Trophoblast cell (in vitro differentiated cells and primary cell): ENCODE measurements at regions not wholly inside any gene's neighbourhood (a gene's known extent, or its start where the extent isn't known, plus 50 kb on each side); places are given as distances from the start of the nearest gene placed in this dataset.

Experiments used
- DNase-seq, 2 donors: peaks; one replicate each; pipeline ENCODE4 v3.0.0-alpha.2; 2016
- H2AFZ ChIP-seq: 2 replicates; pipeline ENCODE4 v1.6.1; 2013; ENCODE audit warnings: low read length, moderate library complexity, mild to moderate bottlenecking; ENCODE audit not compliant: insufficient read depth, poor library complexity
- H2AK5ac ChIP-seq: 2 replicates; pipeline ENCODE4 v1.6.1; 2013; ENCODE audit warnings: mild to moderate bottlenecking, low read length
- H2BK120ac ChIP-seq: 2 replicates; pipeline ENCODE4 v1.6.1; 2013; ENCODE audit warnings: low read length, mild to moderate bottlenecking, moderate library complexity; ENCODE audit not compliant: insufficient read depth, poor library complexity
- H2BK12ac ChIP-seq: 2 replicates; pipeline ENCODE4 v1.6.1; 2013; ENCODE audit warnings: mild to moderate bottlenecking, low read length, moderate library complexity
- H2BK5ac ChIP-seq: 2 replicates; pipeline ENCODE4 v1.6.1; 2013; ENCODE audit warnings: low read length, low read depth, moderate library complexity, mild to moderate bottlenecking; ENCODE audit not compliant: poor library complexity
- H3K14ac ChIP-seq: 2 replicates; pipeline ENCODE4 v1.6.1; 2013; ENCODE audit warnings: mild to moderate bottlenecking, low read length
- H3K18ac ChIP-seq: 2 replicates; pipeline ENCODE4 v1.6.1; 2013; ENCODE audit warnings: mild to moderate bottlenecking, low read length
- H3K23ac ChIP-seq: 2 replicates; pipeline ENCODE4 v1.6.1; 2013; ENCODE audit warnings: low read length
- H3K27ac ChIP-seq: 2 replicates; pipeline ENCODE4 v1.5.1; 2013; ENCODE audit warnings: low read depth, mild to moderate bottlenecking, inconsistent platforms, low read length, moderate library complexity
- H3K27me3 ChIP-seq: 2 replicates; pipeline ENCODE4 v1.6.1; 2013; ENCODE audit warnings: inconsistent platforms, mild to moderate bottlenecking, low read length, moderate library complexity; ENCODE audit not compliant: insufficient read depth
- H3K36me3 ChIP-seq, 2 experiments: 1 replicate in 1 of 2; 2 replicates in 1 of 2; pipeline ENCODE4 v1.6.1; 2013; ENCODE audit warnings: low read length in 2 of 2, mild to moderate bottlenecking in 2 of 2, moderate library complexity in 1 of 2; ENCODE audit not compliant: insufficient read depth in 2 of 2, control insufficient read depth in 1 of 2
- H3K4ac ChIP-seq: 2 replicates; pipeline ENCODE4 v1.6.1; 2013; ENCODE audit warnings: low read depth, mild to moderate bottlenecking, low read length, moderate library complexity
- H3K4me1 ChIP-seq, 2 experiments: 1 replicate in 1 of 2; 2 replicates in 1 of 2; pipeline ENCODE4 v1.6.1; 2013; ENCODE audit warnings: low read length in 2 of 2, mild to moderate bottlenecking in 2 of 2, moderate library complexity in 1 of 2; ENCODE audit not compliant: insufficient read depth in 2 of 2, control insufficient read depth in 1 of 2
- H3K4me2 ChIP-seq: 2 replicates; pipeline ENCODE4 v1.6.1; 2013; ENCODE audit warnings: inconsistent platforms, mild to moderate bottlenecking, low read length, moderate library complexity
- H3K4me3 ChIP-seq: 2 replicates; pipeline ENCODE4 v1.5.1; 2013; ENCODE audit warnings: mild to moderate bottlenecking, low read depth, low read length, inconsistent platforms
- H3K79me1 ChIP-seq: one replicate; pipeline ENCODE4 v1.6.1; 2013; ENCODE audit warnings: low read length
- H3K79me2 ChIP-seq: 2 replicates; pipeline ENCODE4 v1.6.1; 2013; ENCODE audit warnings: low read length, mild to moderate bottlenecking; ENCODE audit not compliant: control insufficient read depth, insufficient read depth, poor library complexity
- H3K9ac ChIP-seq: 2 replicates; pipeline ENCODE4 v1.6.1; 2013; ENCODE audit warnings: mild to moderate bottlenecking, low read length
- H3K9me3 ChIP-seq: 2 replicates; pipeline ENCODE4 v1.6.1; 2013; ENCODE audit warnings: low read depth, mild to moderate bottlenecking, control low read depth, inconsistent platforms, low read length; ENCODE audit not compliant: insufficient read depth
- H4K12ac ChIP-seq: 2 replicates; pipeline ENCODE4 v1.6.1; 2013; ENCODE audit warnings: low read depth, mild to moderate bottlenecking, low read length, moderate library complexity
- H4K8ac ChIP-seq: 2 replicates; pipeline ENCODE4 v1.6.1; 2013; ENCODE audit warnings: low read depth, mild to moderate bottlenecking, low read length, moderate library complexity
- H4K91ac ChIP-seq: one replicate; pipeline ENCODE4 v1.6.1; 2013; ENCODE audit warnings: low read depth, mild to moderate bottlenecking, low read length, moderate library complexity
- WGBS: extraction: QIAGEN DNeasy Blood & Tissue Kit; methylation state at CpG from one replicate; pipeline ENCODE4 v1.1.7; 2013; ENCODE audit warnings: missing lambda C conversion rate; ENCODE audit not compliant: insufficient read length, insufficient coverage; ENCODE audit errors: extremely low coverage; 5-methylcytosine and 5-hydroxymethylcytosine counted together

DNA sequence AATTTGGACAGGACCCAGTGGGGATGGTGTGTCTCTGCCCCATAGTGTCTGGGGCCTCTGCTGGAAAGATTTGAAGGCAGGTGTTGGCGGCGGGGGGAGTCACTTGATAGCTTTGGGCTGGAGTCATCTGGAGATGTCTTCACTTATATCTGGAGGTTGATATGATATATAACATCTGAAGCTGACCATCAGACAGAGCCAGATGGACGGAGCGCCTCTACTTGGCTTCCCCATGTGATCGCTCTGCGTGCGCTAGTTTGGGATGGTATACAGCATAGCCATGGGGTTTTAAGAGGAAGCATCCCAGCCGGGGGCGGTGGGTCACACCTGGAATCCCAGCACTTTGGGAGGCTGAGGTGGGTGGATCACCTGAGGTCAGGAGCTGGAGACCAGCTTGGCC is 130.7 kb upstream of the NLRP1 start:
- Histone ChIP-seq H3K27ac (no peak overlapping the region), H3K14ac (no peak overlapping the region), H3K4ac (no peak overlapping the region), H3K27me3 (no peaks in the 10 kb centered on the region), H2AK5ac (no peak overlapping the region), H2BK120ac (no peak overlapping the region), H3K4me2 (no peak overlapping the region), H3K23ac (no peak overlapping the region), H3K18ac (no peak overlapping the region), H2BK12ac (no peak overlapping the region), H2AFZ (no peak overlapping the region), H4K91ac (no peak overlapping the region), H3K79me2 (no peaks in the 10 kb centered on the region), H4K8ac (no peak overlapping the region), H3K9ac (no peak overlapping the region), H3K4me3 (no peak overlapping the region), H3K4me1 (no peaks in the 10 kb centered on the region), H3K9me3 (no peaks in the 10 kb centered on the region), H3K36me3 (no peaks in the 10 kb centered on the region), H4K12ac (no peak overlapping the region), H3K79me1 (no peaks in the 10 kb centered on the region), H2BK5ac (no peak overlapping the region)
- peak in 1 of 2 donors; percentile 4 for DNase-seq
- WGBS: no CpG with 5 or more reads among the region's 9 CpGs

DNA sequence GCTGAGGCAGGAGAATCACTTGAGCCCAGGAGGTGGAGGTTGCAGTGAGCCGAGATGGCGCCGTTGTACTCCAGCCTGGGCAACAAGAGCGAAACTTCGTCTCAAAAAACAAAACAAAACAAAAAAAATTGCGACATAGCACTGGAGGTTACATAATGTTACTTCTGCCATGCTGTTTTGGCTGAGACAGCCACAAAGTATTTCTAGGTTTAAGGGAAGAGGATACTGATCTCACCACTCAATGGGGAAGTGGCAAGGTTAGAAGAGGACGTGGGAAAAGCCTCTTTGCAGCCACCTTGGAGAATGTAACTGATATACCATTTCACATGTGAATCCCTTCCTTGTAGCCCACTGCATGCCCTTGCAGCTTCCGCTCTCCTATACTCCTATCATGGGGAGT is 131.2 kb upstream of the NLRP1 start:
- no peak overlapping the region for H3K23ac ChIP-seq
- H2BK12ac ChIP-seq: no peak overlapping the region
- H4K8ac ChIP-seq: no peak overlapping the region
- H3K4me2 ChIP-seq: no peak overlapping the region
- H3K9me3 ChIP-seq: no peaks in the 10 kb centered on the region
- H2AFZ ChIP-seq: no peak overlapping the region
- no peaks in the 10 kb centered on the region for H3K79me1 ChIP-seq
- no peaks in the 10 kb centered on the region for H3K27me3 ChIP-seq
- no peak overlapping the region for H2BK120ac ChIP-seq
- H3K27ac ChIP-seq: no peak overlapping the region
- no peak overlapping the region for H4K12ac ChIP-seq
- H3K4ac ChIP-seq: no peak overlapping the region
- H3K4me3 ChIP-seq: no peak overlapping the region
- H2BK5ac ChIP-seq: no peak overlapping the region
- no peak overlapping the region for H3K14ac ChIP-seq
- no peaks in the 10 kb centered on the region for H3K4me1 ChIP-seq
- no peaks in the 10 kb centered on the region for H3K36me3 ChIP-seq
- H2AK5ac ChIP-seq: no peak overlapping the region
- peak; percentile 55 to 87 for DNase-seq
- no CpG with 5 or more reads among the region's 8 CpGs for WGBS
- no peaks in the 10 kb centered on the region for H3K79me2 ChIP-seq
- H4K91ac ChIP-seq: no peak overlapping the region
- no peak overlapping the region for H3K18ac ChIP-seq
- H3K9ac ChIP-seq: no peak overlapping the region

DNA sequence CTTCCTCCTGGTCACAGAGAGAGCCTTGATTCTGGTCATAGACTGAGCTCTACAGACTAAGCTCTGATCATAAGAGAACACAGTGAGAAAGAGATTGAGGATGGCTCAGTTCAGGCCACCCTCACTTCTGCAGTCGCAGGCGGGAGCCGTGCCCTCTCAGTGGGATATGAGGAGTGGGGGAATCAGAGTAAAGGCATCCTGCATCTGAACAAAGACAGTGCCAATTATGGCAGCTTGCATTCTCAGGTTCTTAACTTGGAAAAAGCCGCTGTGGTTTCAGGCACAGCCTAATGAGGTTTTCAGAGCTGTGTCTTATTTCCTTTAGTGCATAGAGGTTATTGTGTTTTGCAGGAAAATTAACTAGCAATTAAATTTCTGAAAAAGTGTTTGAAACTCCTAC is 134.4 kb upstream of the NLRP1 start:
- no CpG with 5 or more reads among the region's 4 CpGs for WGBS
- H3K4me1 ChIP-seq: no peaks in the 10 kb centered on the region
- H3K79me2 ChIP-seq: no peaks in the 10 kb centered on the region
- no peaks in the 10 kb centered on the region for H3K27me3 ChIP-seq
- H3K27ac ChIP-seq: no peak overlapping the region
- no peak overlapping the region for H3K23ac ChIP-seq
- no peaks in the 10 kb centered on the region for H3K79me1 ChIP-seq
- H2AK5ac ChIP-seq: no peak overlapping the region
- H3K18ac ChIP-seq: no peak overlapping the region
- H3K9ac ChIP-seq: no peak overlapping the region
- H2AFZ ChIP-seq: no peak overlapping the region
- no peak for DNase-seq
- no peak overlapping the region for H2BK120ac ChIP-seq
- no peak overlapping the region for H3K14ac ChIP-seq
- H2BK5ac ChIP-seq: no peak overlapping the region
- H2BK12ac ChIP-seq: no peak overlapping the region
- no peak overlapping the region for H3K4me3 ChIP-seq
- H3K9me3 ChIP-seq: no peaks in the 10 kb centered on the region
- no peak overlapping the region for H4K12ac ChIP-seq
- no peak overlapping the region for H4K91ac ChIP-seq
- H3K36me3 ChIP-seq: no peaks in the 10 kb centered on the region
- no peak overlapping the region for H3K4ac ChIP-seq
- no peak overlapping the region for H4K8ac ChIP-seq
- no peak overlapping the region for H3K4me2 ChIP-seq

DNA sequence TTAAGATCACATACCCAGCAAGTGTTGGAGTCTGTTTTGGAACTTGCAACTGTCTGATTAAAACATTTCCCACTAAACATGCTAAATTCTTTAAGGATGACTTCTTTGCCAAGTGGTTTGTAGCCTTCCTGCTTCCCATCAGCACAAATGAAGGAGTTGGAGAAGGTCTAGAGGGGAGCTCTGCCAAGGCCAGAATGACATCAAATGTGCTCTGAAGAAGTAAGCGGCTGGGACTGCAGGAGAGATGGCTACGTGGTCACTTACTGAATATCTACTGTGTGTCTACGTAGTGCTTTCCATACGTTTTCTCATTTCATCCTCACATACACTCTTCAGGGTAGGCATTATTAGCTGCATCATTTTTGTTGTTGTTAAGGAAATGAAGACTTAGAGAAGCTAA is 135.7 kb upstream of the NLRP1 start:
- Histone ChIP-seq H3K27ac (no peak overlapping the region), H3K14ac (no peak overlapping the region), H3K23ac (no peak overlapping the region), H3K79me2 (no peaks in the 10 kb centered on the region), H3K18ac (no peak overlapping the region), H4K91ac (no peak overlapping the region), H4K8ac (no peak overlapping the region), H3K9me3 (no peaks in the 10 kb centered on the region), H2BK120ac (no peak overlapping the region), H3K27me3 (no peaks in the 10 kb centered on the region), H2BK5ac (no peak overlapping the region), H4K12ac (no peak overlapping the region), H3K4ac (no peak overlapping the region), H3K9ac (no peak overlapping the region), H3K4me2 (no peak overlapping the region), H3K36me3 (no peaks in the 10 kb centered on the region), H2AFZ (no peak overlapping the region), H2BK12ac (no peak overlapping the region), H3K79me1 (no peaks in the 10 kb centered on the region), H3K4me3 (no peak overlapping the region), H3K4me1 (no peaks in the 10 kb centered on the region), H2AK5ac (no peak overlapping the region)
- no CpG with 5 or more reads among the region's 4 CpGs for WGBS
- DNase-seq: no peak
